Mesothelial cell of epicardium (in vitro differentiated cells): ENCODE measurements at regions not wholly inside any gene's neighbourhood (a gene's known extent, or its start where the extent isn't known, plus 50 kb on each side); places are given as distances from the start of the nearest gene placed in this dataset.

Experiments
- DNase-seq, 2 experiments: peaks; one replicate each; pipeline ENCODE4 v3.0.0; 2021; ENCODE audit warnings: low spot score in 2 of 2; ENCODE audit not compliant: unreplicated experiment in 2 of 2
- H3K27ac Mint-ChIP-seq: 2 replicates; pipeline ENCODE4 v1.8.0; 2021; ENCODE audit warnings: mixed read lengths
- H3K27me3 Mint-ChIP-seq: 2 replicates; pipeline ENCODE4 v1.8.0; 2021; ENCODE audit warnings: low read depth, mixed read lengths
- H3K36me3 Mint-ChIP-seq: 2 replicates; pipeline ENCODE4 v1.8.0; 2021; ENCODE audit warnings: mixed read lengths
- H3K4me1 Mint-ChIP-seq: 2 replicates; pipeline ENCODE4 v1.8.0; 2021; ENCODE audit warnings: mixed read lengths
- H3K4me3 Mint-ChIP-seq: 2 replicates; pipeline ENCODE4 v1.8.0; 2021; ENCODE audit warnings: mild to moderate bottlenecking, moderate library complexity, mixed read lengths
- H3K9me3 Mint-ChIP-seq: 2 replicates; pipeline ENCODE4 v1.8.0; 2021; ENCODE audit warnings: mixed read lengths
- CTCF ChIP-seq: fragments of 200-600 bp; sonication (generic); IDR thresholded peaks from one replicate; pipeline ENCODE4 v1.5.0; 2021; ENCODE audit warnings: antibody characterized with exemption; ENCODE audit not compliant: unreplicated experiment

DNA sequence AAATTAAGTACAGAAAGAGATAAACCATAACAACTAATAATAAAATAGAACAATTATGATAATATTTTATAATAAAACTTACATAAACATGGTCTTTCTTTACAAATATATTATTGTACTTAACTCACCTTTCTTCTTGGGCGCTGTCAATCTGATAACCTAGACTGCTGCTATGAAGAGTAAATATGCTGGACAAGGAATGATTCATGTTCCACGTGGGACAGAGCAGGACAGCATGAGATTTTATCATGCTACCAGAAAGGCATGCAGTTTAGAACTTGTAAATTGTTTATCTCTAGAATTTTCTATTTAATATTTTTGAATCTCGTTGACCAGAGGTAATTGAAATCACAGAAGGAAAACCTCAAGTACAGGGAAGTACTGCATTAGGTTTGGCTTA is 210.7 kb downstream of the ANKRD30B start:
- Mint-ChIP-seq H3K36me3 (no peaks in the 10 kb centered on the region), H3K27ac (no peak overlapping the region), H3K27me3 (no peaks in the 10 kb centered on the region), H3K4me1 (no peaks in the 10 kb centered on the region), H3K4me3 (no peak overlapping the region), H3K9me3 (peaks cover 59% of the 10 kb centered on the region)
- no peak for DNase-seq
- TF ChIP-seq CTCF: no peak

DNA sequence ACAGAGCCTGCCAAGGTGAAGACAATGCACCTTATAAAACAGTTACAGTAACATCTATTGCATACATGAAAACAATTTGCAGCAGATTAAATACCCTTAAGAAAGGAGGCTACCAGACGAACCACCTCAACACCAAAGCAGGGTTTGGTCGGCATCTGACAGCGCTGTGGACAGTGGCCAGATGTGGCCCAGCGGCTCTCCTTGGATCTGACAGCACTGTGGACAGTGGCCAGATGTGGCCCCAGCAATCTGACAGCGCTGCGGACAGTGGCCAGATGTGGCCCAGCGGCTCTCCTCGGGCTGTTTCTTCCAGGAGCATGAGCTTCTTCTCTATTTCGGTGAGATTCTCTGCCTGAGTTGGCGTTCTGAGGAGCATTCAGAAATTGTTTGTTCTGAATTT is 211.6 kb downstream of the ANKRD30B start:
- Mint-ChIP-seq H3K9me3 (peaks cover 57% of the 10 kb centered on the region), H3K4me3 (no peak overlapping the region), H3K27ac (no peak overlapping the region), H3K4me1 (no peaks in the 10 kb centered on the region), H3K36me3 (no peaks in the 10 kb centered on the region), H3K27me3 (no peaks in the 10 kb centered on the region)
- no peak for TF ChIP-seq CTCF
- no peak for DNase-seq

DNA sequence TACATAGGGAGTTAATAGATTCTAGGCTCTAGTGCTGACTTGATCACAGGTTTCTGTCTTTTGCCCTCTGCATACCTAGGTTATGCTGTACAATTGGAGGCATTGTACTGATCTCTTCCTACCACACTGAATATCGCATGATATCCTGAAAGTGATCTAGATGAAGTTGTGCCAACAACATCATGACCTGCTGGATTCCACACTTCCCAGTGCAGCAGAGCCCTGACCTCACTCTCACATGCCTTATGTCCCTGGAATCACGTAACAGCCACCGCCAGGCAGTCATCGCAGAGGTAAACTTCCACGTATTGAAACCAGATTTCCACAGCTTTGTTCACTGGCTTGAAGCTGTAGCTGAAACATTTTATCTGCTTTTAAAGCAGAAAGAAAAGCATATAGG is 214.0 kb downstream of the ANKRD30B start:
- Mint-ChIP-seq H3K4me1 (no peaks in the 10 kb centered on the region), H3K36me3 (no peaks in the 10 kb centered on the region), H3K9me3 (peaks cover 52% of the 10 kb centered on the region), H3K27ac (no peak overlapping the region), H3K27me3 (no peaks in the 10 kb centered on the region), H3K4me3 (no peak overlapping the region)
- DNase-seq: no peak
- no peak for TF ChIP-seq CTCF

- no peaks in the 10 kb centered on the region for H3K27me3 Mint-ChIP-seq
- H3K9me3 Mint-ChIP-seq: peaks cover 46% of the 10 kb centered on the region
- no peak for TF ChIP-seq CTCF
- no peaks in the 10 kb centered on the region for H3K4me1 Mint-ChIP-seq
- no peaks in the 10 kb centered on the region for H3K36me3 Mint-ChIP-seq
- H3K27ac Mint-ChIP-seq: no peak overlapping the region
- H3K4me3 Mint-ChIP-seq: no peak overlapping the region
- DNase-seq: no peak
Observed at GRCh38 chr18:14962626-14963025, 214.7 kb downstream of the ANKRD30B start.

DNA sequence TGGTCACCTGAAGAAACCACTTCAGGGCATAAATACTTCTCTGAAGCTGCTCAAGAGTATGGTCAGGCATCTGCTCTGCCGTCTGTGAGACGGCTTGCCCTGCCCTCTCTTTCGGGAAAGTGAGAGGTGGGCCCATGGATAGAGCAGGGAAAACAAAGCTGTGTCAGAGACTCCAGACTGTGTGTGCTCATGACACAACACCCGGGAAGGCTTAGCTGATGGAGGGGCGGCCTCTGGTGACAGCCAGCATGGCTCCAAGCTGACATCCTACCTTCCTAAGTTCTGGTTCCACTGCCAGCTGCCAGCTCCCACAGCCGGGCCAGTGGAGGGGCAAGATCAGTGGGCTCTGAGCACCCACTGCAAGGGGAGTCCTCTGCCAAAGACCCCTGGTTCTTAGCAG is 215.3 kb downstream of the ANKRD30B start:
- Mint-ChIP-seq H3K9me3 (peaks cover 40% of the 10 kb centered on the region), H3K27me3 (no peaks in the 10 kb centered on the region), H3K27ac (no peak overlapping the region), H3K36me3 (no peaks in the 10 kb centered on the region), H3K4me1 (no peaks in the 10 kb centered on the region), H3K4me3 (no peak overlapping the region)
- no peak for TF ChIP-seq CTCF
- DNase-seq: no peak

- TF ChIP-seq CTCF: no peak
- no peak for DNase-seq
- H3K27me3 Mint-ChIP-seq: no peaks in the 10 kb centered on the region
Observed at GRCh38 chr18:14964002-14964401, 216.0 kb downstream of the ANKRD30B start.

More at GRCh38 chr18:14964002-14964401, 216.0 kb downstream of the ANKRD30B start:
- H3K4me1 Mint-ChIP-seq: no peaks in the 10 kb centered on the region
- H3K36me3 Mint-ChIP-seq: no peaks in the 10 kb centered on the region
- no peak overlapping the region for H3K27ac Mint-ChIP-seq
- H3K4me3 Mint-ChIP-seq: no peak overlapping the region
- H3K9me3 Mint-ChIP-seq: peaks cover 43% of the 10 kb centered on the region
